ENCODE measurements at regions not wholly inside any gene's neighbourhood (a gene's known extent, or its start where the extent isn't known, plus 50 kb on each side); places are given as distances from the start of the nearest gene placed in this dataset.
A peak's percentile ranks its signal among the peaks of the same experiment; 100 is the strongest.

- TF ChIP-seq, protein P1, sequence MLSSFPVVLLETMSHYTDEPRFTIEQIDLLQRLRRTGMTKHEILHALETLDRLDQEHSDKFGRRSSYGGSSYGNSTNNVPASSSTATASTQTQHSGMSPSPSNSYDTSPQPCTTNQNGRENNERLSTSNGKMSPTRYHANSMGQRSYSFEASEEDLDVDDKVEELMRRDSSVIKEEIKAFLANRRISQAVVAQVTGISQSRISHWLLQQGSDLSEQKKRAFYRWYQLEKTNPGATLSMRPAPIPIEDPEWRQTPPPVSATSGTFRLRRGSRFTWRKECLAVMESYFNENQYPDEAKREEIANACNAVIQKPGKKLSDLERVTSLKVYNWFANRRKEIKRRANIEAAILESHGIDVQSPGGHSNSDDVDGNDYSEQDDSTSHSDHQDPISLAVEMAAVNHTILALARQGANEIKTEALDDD (IDR thresholded peaks at IDR 0.05) = no peak
- no peak for TF ChIP-seq KDM2B (CRISPR knock-in tag; IDR thresholded peaks at IDR 0.05)
- peak; percentile 52 for TF ChIP-seq RBM25 (IDR thresholded peaks at IDR 0.05; ENCODE audit: low read depth, low read length, severe bottlenecking)
- TF ChIP-seq, protein P2, sequence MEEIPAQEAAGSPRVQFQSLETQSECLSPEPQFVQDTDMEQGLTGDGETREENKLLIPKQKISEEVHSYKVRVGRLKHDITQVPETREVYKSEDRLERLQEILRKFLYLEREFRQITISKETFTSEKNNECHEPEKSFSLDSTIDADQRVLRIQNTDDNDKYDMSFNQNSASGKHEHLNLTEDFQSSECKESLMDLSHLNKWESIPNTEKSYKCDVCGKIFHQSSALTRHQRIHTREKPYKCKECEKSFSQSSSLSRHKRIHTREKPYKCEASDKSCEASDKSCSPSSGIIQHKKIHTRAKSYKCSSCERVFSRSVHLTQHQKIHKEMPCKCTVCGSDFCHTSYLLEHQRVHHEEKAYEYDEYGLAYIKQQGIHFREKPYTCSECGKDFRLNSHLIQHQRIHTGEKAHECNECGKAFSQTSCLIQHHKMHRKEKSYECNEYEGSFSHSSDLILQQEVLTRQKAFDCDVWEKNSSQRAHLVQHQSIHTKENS (CRISPR knock-in tag; IDR thresholded peaks at IDR 0.05) = no peak
- no peak for TF ChIP-seq PCBP1 (IDR thresholded peaks at IDR 0.05; ENCODE audit: low read depth, low read length, poor library complexity, severe bottlenecking)
Observed at GRCh38 chr18:56383349-56383748, 255.0 kb downstream of the TXNL1 start (continued).

GRCh38 chr18:56382541-56382940, 255.9 kb downstream of the TXNL1 start:
- intact Hi-C loops (cut with micrococcal nuclease) (no loop called here), in situ Hi-C loops (cut with MboI) (no loop called here)
- Histone ChIP-seq H3K4me2 (ENCODE audit: insufficient read depth, low read length) (no peak overlapping the region), H3K4me3 (no peak overlapping the region), H2AFZ (ENCODE audit: low read depth, low read length) (no peak overlapping the region), H3K9ac (ENCODE audit: insufficient read depth in 1 of 2, low read depth in 2 of 2, low read length in 2 of 2) (no peak overlapping the region), H3K9me1 (ENCODE audit: control insufficient read depth, insufficient read depth, low read length) (no peaks in the 10 kb centered on the region), H4K20me1 (replicated peaks; ENCODE audit: control insufficient read depth, insufficient read depth, low read length) (no peaks in the 10 kb centered on the region), H3K36me3 (ENCODE audit: control insufficient read depth, insufficient read depth, low read length) (no peaks in the 10 kb centered on the region), H3K4me1 (replicated peaks in 1 of 2; ENCODE audit: control insufficient read depth in 2 of 2, insufficient read depth in 2 of 2, low read length in 2 of 2) (no peaks in the 10 kb centered on the region), H3K27me3 (ENCODE audit: control insufficient read depth in 2 of 2, insufficient read depth in 2 of 2, low read length in 2 of 2) (no peaks in the 10 kb centered on the region), H3K79me2 (ENCODE audit: control insufficient read depth, insufficient read depth, low read length) (no peaks in the 10 kb centered on the region), H3K9me3 (replicated peaks; ENCODE audit: control insufficient read depth, insufficient read depth, low read depth, low read length) (no peaks in the 10 kb centered on the region), H3K27ac (ENCODE audit: extremely low read depth, low read depth, low read length) (no peak overlapping the region)
- no peak for FAIRE-seq
- 0% methylated on average over 4 of the region's 4 CpGs for WGBS (ENCODE audit: insufficient coverage, low coverage, missing lambda C conversion rate)
- POLR2A ChIA-PET = no interaction called here
- no TSS peak for BruUV-seq (replicated peaks)
- no peak for DNase-seq (ENCODE audit: extremely low read depth in 1 of 4, low spot score in 3 of 4)
- CTCF ChIA-PET (ENCODE audit: low intra/inter-chr PET ratio) = no interaction called here
- no peak for ATAC-seq
- no peak for TF ChIP-seq JUND (IDR thresholded peaks at IDR 0.05; ENCODE audit: borderline replicate concordance, low read depth, low read length)
- no peak for TF ChIP-seq JUND (tag; IDR thresholded peaks at IDR 0.05; ENCODE audit: borderline replicate concordance, low read depth, low read length)
- no peak for TF ChIP-seq ETV6 (IDR thresholded peaks at IDR 0.05; ENCODE audit: borderline replicate concordance in 1 of 2, low read depth in 2 of 2, low read length in 1 of 2)
- TF ChIP-seq ETV6 (CRISPR knock-in tag; IDR thresholded peaks at IDR 0.05; ENCODE audit: borderline replicate concordance) = no peak
- TF ChIP-seq, protein P3, sequence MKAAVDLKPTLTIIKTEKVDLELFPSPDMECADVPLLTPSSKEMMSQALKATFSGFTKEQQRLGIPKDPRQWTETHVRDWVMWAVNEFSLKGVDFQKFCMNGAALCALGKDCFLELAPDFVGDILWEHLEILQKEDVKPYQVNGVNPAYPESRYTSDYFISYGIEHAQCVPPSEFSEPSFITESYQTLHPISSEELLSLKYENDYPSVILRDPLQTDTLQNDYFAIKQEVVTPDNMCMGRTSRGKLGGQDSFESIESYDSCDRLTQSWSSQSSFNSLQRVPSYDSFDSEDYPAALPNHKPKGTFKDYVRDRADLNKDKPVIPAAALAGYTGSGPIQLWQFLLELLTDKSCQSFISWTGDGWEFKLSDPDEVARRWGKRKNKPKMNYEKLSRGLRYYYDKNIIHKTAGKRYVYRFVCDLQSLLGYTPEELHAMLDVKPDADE (conservative IDR thresholded peaks at IDR 0.05; ENCODE audit: control insufficient read depth, low read depth, low read length) = no peak
- TF ChIP-seq BDP1 (IDR thresholded peaks at IDR 0.05; ENCODE audit: insufficient read depth, insufficient read length) = no peak
- TF ChIP-seq MXD1 (CRISPR knock-in tag; IDR thresholded peaks at IDR 0.05; ENCODE audit: borderline replicate concordance, poor library complexity, severe bottlenecking) = no peak
- TF ChIP-seq HMG20B (CRISPR knock-in tag; IDR thresholded peaks at IDR 0.05) = no peak
- TF ChIP-seq ZBTB49 (CRISPR knock-in tag; IDR thresholded peaks at IDR 0.05; ENCODE audit: borderline replicate concordance) = no peak
- TF ChIP-seq SRF (CRISPR knock-in tag; IDR thresholded peaks at IDR 0.05) = no peak
